Left ventricle myocardium inferior (tissue), 1 donor: ENCODE measurements at regions not wholly inside any gene's neighbourhood (a gene's known extent, or its start where the extent isn't known, plus 50 kb on each side); places are given as distances from the start of the nearest gene placed in this dataset.

Source experiments
- DNase-seq: peaks from one replicate; pipeline ENCODE4 v3.0.0-alpha.2; 2020
- H3K27ac ChIP-seq: fragments of 200-600 bp; replicated peaks from 2 replicates; pipeline ENCODE4 v1.8.0; 2021
- H3K27me3 ChIP-seq: fragments of 200-600 bp; 2 replicates; pipeline ENCODE4 v1.8.0; 2021; ENCODE audit warnings: low read depth
- H3K36me3 ChIP-seq: fragments of 200-600 bp; 2 replicates; pipeline ENCODE4 v1.8.0; 2021
- H3K4me1 ChIP-seq: fragments of 200-600 bp; 2 replicates; pipeline ENCODE4 v1.8.0; 2021
- H3K4me3 ChIP-seq: fragments of 200-600 bp; 2 replicates; pipeline ENCODE4 v1.8.0; 2021; ENCODE audit warnings: mild to moderate bottlenecking, moderate library complexity
- H3K9me3 ChIP-seq: fragments of 200-600 bp; replicated peaks from 2 replicates; pipeline ENCODE4 v1.8.0; 2021
- CTCF ChIP-seq: fragments of 200-600 bp; IDR thresholded peaks from 2 replicates; pipeline ENCODE4 v1.8.0; 2021; ENCODE audit warnings: antibody characterized with exemption, mild to moderate bottlenecking, borderline replicate concordance
- intact Hi-C: fragments of 100-400 bp; cut with micrococcal nuclease; formaldehyde crosslinking; loops from one replicate; pipeline ENCODE4 v1.11.0; 2022
- donor health status: DM: no; HTN: yes; CAD: no; lungs with severe emphysema.

- Histone ChIP-seq H3K4me1 (no peaks in the 10 kb centered on the region), H3K27ac (no peak overlapping the region), H3K36me3 (no peaks in the 10 kb centered on the region), H3K4me3 (no peak overlapping the region), H3K27me3 (no peaks in the 10 kb centered on the region), H3K9me3 (no peaks in the 10 kb centered on the region)
- no peak for DNase-seq
- TF ChIP-seq CTCF = no peak
- intact Hi-C loops = loop anchor here (10.0 kb wide), 1 partner anchor 118 kb away; no protein-coding TSS in a partner anchor
Measured at GRCh38 chr4:20543131-20543530, 157.1 kb upstream of the PACRGL start.

- Histone ChIP-seq H3K36me3 (no peaks in the 10 kb centered on the region), H3K27me3 (no peaks in the 10 kb centered on the region), H3K27ac (no peak overlapping the region), H3K4me3 (no peak overlapping the region), H3K4me1 (no peaks in the 10 kb centered on the region), H3K9me3 (no peaks in the 10 kb centered on the region)
- no peak for DNase-seq
- intact Hi-C loops = loop anchor here (10.0 kb wide), 1 partner anchor 120 kb away; no protein-coding TSS in a partner anchor
- peak; percentile 54 for TF ChIP-seq CTCF
Measured at GRCh38 chr4:20544645-20545044, 155.6 kb upstream of the PACRGL start.

- H3K4me3 ChIP-seq = no peak overlapping the region
- intact Hi-C loops = no loop called here
- TF ChIP-seq CTCF = no peak
- no peak overlapping the region for H3K27ac ChIP-seq
- no peak for DNase-seq
- no peaks in the 10 kb centered on the region for H3K4me1 ChIP-seq
- H3K36me3 ChIP-seq = no peaks in the 10 kb centered on the region
- no peaks in the 10 kb centered on the region for H3K9me3 ChIP-seq
- no peaks in the 10 kb centered on the region for H3K27me3 ChIP-seq
Measured at GRCh38 chr4:20552004-20552403, 148.3 kb upstream of the PACRGL start.

GRCh38 chr4:20554134-20554533 lies 146.1 kb upstream of the PACRGL start:
- Histone ChIP-seq H3K9me3 (no peaks in the 10 kb centered on the region), H3K36me3 (no peaks in the 10 kb centered on the region), H3K27ac (no peak overlapping the region), H3K27me3 (no peaks in the 10 kb centered on the region), H3K4me3 (no peak overlapping the region), H3K4me1 (no peaks in the 10 kb centered on the region)
- DNase-seq = no peak
- intact Hi-C loops = no loop called here
- no peak for TF ChIP-seq CTCF

- intact Hi-C loops = no loop called here
- no peak for DNase-seq
- Histone ChIP-seq H3K27me3 (no peaks in the 10 kb centered on the region), H3K9me3 (no peaks in the 10 kb centered on the region), H3K4me3 (no peak overlapping the region), H3K27ac (no peak overlapping the region), H3K36me3 (no peaks in the 10 kb centered on the region), H3K4me1 (no peaks in the 10 kb centered on the region)
- no peak for TF ChIP-seq CTCF
Measured at GRCh38 chr4:20565075-20565721, 135.1 kb upstream of the PACRGL start.
